DMS153 treated with DMSO at 0.1 percent for 48 hours (cell line): ENCODE measurements at regions not wholly inside any gene's neighbourhood (a gene's known extent, or its start where the extent isn't known, plus 50 kb on each side); places are given as distances from the start of the nearest gene placed in this dataset.
A peak's percentile ranks its signal among the peaks of the same experiment; 100 is the strongest.

Source experiments
- DNase-seq: peaks from one replicate; lab custom pipeline; 2025; ENCODE audit not compliant: unreplicated experiment; lab: John Stamatoyannopoulos, UW

DNA sequence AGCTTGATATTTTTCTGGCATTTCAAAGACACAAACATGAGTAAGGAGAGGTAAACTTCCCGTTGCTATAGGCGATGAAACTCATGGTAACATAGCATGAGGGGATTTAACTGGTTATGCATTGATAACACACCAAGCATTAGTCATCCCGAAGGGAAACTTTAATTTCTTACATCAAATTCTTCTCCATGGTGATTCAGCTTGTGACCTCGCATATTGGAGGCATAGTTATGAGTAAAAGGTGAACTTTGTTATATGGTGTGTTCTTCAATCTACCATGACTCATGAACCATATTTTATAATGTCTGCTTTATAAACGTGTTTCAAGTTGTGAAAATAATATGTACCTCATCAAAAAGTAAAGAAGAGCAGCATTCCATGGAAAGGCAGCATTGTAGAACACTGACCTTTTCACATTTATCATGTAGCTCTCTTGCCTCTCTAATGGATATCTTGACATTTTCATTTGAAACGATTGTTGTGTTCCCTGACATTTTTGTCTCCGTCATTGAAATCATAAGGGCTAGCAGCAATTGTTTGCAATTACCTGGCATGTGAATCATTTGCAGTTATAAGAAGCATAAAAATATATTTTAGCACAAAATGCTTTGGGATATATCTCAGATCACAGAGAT, 491.8 kb downstream of the ANXA1 start:
- no peak for DNase-seq

DNA sequence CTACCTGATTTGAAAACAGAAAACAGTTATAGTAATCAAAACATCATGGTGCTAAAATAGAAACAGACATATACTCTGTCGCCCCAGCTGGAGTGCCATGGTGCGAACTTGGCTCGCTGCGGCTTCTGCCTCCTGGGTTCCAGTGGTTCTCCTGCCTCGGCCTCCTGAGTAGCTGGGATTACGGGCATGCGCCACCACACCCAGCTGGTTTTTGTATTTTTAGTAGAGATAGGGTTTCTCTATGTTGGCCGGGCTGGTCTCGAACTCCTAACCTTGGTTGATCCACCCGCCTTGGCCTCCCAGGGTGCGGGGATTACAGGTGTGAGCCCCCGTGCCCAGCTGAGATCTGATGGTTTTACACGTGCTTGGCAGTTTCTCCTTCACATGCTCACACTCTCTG, 495.9 kb downstream of the ANXA1 start:
- DNase-seq, result no peak

DNA sequence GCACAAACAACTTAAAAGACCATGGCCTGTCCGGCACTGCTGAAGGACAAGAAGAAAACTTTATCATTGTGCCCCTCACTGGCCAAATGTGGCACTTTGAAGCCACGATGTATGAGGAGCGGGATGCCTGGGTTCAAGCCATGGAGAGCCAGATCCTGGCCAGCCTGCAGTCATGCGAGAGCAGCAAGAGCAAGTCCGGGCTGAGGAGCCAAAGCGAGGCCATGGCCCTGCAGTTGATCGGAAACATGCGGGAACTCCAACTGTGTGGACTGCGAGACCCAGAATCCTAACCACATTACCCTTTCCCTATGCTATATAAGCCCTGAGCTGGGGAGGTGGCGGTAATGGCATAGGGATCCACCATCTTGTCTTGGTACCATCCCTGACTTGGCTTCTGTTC, 497.9 kb downstream of the ANXA1 start:
- no peak for DNase-seq

DNA sequence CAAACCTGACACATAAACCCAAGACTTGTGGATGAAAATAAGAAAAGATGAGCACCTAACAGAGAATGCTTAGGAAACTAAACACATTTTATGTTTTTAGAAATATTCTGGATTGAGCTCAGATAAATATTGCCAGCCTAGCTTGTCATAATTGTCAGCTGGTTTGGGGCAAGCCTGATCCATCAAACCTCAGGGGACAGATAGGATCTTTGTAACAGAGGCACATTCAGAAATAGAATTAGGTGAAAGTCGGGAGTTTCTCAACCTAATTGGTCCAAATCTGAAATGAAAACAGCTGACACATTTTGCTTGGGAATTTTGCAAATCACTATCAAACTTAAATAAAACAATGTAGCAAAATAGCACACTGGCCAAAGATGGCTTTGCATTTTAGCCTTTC, 503.7 kb downstream of the ANXA1 start:
- no peak for DNase-seq

DNA sequence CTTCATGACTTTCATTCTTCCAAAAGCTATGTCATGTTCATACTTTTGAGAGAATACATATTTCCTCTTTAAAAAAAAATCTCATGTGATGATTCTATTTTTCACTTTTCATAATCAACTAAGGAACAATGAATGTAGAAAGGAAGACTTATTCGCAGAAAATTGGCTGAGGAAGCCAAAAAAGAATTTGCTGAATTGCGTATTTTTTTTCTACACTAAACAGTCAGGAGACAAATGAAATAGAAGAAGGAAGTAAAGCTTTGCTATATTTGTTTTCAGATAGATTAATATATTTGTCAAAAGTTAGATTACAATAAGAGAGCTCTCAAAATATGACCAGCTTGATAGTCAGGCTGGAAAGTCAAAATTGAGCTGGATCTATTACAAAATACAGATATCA, 504.2 kb downstream of the ANXA1 start:
- DNase-seq, result no peak

DNA sequence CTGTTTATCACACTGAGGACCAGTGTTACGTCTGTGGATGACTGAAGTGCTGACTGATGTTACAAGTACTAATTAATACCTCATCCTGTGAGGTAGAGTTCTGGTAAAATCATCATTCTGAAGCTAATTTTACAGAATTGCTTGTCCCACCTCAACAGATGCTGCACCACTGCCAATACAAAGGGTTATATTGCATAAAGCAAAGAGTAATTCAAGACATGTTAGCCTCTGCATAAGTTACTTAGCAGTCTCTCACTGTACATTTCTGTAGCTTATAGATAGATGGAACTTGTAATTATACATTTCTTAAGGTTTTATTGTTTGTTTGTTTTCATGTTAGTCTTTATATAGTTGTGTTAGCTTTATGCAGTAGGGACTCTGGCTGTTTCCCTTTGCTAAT, 513.6 kb downstream of the ANXA1 start:
- DNase-seq, result no peak

DNA sequence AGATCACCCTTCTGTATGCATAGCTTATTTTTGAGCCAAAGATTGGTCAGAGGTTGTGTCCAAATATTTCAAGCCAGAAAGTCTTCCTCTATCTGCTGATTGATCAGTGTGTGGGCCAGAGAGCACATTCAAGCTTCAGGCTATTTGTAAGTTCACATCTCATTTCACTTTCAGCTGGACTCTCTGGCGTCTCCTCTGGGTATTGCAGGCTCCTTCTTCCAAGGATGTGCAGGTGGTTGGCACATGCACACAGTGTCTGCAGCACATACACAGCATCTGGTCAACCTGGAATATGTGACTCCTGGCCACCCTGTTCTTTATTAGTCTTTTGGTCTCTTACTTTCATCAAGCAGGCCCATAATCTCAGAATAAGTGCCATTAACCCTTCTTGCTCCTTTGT, 516.1 kb downstream of the ANXA1 start:
- no peak for DNase-seq

DNA sequence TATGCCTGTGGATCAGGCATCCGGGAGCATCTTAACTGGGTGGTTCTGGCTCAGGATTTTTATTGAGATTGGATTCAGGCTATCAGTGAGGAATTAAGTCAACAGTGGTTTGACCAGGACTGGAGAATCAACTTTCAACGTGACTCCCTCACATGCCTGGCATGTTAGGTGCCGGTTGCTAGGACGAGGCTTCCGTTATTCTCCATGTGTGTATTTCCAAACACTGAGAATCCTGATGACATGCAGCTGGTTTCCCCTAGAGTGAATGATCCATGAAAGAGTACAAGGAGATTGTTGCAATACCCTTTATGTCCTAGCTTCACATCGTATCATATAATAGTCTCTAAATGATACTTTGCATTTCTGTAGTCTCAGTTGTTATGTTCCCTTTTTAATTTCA, 529.2 kb downstream of the ANXA1 start:
- no peak for DNase-seq

DNA sequence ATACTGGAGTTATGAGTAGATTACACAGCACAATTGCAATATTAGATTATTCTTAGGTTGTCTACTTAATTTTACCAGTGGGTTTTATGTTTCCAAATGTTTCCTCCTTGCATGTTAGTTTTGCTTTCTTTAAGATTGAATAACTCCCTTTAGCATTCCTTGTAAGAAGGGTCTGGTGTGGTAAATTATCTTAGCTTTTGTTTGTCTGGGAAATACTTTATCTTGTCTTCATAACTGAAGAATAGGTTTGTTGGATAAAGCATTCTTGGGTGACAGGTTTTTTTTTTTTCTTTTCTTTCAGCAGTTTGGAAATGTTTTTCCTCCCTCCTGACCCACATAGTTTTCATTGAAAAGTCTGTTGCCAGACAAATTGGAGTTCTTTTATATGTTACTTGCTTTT, 531.1 kb downstream of the ANXA1 start:
- DNase-seq, result no peak

DNA sequence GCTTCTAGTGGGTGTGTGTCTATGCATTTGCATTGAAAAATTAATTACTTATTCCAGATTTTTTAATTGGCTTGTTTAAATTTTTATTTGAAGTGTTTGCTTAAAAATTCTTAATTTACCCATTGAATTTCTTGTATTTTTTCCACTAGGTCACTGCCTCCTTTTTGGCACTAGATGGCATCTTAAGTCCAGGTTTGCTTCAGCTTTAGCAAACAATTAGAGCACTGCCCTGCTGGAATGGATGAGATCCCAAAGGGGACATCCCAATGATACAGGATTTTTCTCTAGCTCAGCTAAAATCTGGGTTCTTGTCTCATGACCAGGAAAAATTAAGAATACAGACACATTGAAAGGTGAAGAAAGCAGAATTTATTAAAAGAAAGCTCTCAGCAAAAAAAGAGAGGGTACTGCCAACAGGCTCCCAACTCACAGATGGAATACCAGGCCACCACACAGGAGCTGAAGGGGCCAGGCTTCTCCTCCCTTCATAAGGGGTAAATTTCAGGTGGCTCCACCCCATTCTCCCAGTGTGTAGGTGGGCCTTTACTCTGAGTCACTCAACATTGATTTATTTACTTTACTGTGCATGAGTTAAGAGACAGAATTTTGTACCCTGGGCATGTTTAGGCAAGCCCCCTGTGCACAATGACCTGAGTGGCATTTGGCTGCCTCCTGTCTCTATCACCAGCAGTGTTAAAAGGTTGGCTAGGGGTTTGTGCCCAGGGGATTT, 532.4 kb downstream of the ANXA1 start:
- peak; percentile 34 for DNase-seq

DNA sequence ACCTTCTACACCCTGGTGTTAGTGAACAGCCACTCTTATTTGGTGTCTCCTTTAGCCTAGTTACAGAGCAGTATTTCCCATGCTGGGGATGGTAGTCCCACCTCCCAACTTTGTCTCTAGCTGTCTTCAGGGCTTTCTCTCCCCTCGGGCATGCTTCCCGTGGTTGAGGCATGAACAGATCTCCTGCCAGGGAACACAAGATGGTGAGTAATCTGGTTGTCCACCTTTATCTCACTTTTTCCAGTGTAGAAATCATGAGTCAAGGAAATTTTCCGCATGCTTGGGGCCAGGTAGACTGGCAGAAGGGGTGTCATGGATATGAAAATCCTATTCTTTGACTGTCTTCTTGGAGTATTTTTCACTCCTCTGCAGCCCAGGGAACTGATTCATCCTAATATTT, 532.9 kb downstream of the ANXA1 start:
- no peak for DNase-seq

DNA sequence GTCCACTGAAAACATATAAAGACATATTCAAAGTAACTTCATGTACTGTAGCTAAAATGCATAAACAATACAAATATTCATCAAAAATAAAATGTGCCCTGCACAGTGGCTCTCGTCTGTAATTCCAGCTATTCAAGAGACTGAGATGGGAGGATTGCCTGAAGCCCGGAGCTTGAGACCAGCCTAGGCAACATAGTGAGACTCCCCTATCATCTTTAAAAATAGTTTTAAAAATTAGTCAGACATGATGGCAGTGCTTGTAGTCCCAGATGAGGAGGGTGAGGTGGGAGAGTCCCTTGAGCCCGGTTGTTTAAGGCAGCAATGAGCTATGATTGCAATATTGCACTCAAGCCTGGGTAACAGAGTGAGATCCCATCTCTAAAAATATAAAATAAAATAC, 534.1 kb downstream of the ANXA1 start:
- DNase-seq, result no peak

DNA sequence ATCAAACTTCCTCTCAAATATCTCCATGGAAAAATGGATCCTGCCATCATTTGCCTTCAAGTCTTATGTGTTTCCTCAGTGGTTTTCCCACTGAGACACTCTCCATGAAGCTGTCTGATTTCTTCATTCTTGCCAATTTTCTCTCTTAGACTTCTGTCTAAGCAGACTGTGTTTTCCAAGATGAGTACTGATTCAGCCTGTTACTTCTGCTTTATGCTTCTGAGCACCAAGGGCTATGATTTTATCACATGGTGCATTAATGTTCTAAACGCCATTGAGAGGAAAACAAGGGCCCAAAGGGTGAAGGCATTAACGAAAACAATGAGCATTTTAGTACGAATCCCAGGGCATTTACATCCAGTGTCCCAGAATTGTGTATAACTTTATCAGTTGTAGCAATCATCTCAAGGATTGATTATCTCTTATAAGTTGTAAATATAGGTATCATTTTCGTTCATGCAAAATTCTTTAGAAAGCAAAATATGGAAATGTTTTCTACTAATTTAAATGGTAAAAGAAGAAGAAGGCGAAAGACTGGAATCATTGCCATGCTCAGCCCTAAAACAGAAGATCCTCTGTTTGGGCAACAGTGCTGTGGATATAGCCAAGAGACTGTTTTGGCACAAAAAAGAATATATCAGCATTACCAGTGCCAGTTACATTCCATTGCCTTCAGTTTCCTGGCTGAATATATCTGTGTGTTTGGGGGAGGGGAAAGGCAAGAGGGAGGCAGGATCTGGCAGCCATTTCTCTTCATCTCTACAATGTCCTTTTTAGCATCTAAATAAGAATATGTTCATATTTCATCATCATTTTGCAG, 537.6 kb downstream of the ANXA1 start:
- DNase-seq, result no peak

DNA sequence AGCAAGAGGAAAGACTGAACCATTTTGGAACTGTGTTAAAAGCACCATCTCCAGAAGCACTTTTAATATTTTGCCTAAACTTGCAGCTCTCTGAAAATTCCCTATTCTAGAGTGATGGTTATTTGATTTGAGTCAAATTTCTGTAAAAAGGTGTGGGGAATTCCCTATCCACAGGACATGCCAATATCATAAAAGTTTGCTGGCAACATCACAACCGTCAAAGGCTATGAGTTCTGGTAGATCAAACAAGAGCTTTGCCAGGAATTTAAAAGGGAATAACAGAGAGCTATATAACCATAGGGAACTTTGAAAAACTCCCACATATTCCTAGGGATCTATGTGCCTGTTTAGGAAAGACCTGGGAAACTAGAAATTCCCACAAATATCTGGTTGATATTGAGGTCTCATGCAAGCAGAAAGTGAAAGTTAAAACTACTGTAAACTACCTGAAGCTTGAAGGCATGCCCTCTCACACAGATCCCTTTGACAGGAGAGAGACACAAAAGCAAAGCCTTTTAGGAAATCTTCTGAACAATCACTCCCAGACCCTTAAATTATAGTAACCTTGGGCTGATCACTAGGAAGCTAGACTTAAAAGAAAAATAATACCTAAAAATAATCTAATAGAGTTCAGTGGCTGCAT, 549.9 kb downstream of the ANXA1 start:
- DNase-seq, result no peak

DNA sequence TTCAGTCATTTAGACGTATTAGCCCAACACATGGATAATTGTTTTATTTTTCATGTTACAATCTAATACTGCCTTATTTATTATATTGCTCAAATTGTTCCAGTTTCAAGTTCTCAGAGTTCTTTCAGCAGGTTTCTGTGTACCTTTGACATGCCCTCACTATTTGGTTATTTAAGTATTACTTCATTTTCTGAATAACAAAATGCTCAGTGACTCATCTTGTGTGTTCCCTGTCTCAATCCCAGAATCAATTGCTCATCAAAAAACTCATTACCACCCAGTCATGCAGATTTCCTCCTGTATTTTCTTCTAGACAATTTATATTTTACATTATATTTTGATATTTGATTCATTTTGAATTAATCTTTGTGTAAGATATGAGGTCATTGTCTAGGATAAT, 562.6 kb downstream of the ANXA1 start:
- DNase-seq, result no peak

DNA sequence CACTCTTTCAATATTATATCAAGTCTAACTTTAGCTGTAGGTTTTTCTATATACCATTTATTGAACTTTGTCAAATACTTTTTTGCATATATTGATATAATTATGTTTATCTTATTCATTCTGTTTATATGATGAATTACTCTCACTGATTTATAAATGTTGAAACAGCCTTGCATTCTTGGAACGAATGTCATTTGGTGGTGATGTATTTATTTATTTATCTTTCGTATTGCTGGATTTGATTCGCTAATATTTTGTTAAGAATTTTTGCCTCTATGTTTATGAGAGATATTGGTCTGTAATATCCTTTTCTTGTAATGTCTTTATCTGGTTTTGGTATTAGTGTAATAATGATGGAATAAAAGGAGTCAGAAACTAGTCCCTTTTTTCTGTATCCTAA, 563.9 kb downstream of the ANXA1 start:
- no peak for DNase-seq

DNA sequence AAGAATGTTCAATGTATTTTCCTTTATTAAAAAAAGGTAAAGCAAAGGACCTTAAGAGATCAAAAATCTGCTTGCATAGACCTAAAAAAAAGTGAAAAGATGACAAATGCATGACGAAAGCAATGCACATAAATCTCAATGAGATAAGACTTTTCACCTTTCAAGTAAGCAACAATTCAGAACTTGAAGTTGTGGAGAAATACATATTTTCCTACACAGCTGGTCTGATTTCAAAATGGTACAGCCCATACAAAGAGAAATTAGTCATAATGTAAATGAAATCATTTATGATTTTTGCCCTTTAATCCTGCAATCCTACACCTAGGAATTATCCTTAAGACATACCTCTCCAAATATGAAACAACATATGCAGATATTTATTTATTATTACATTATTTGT, 568.0 kb downstream of the ANXA1 start:
- no peak for DNase-seq

DNA sequence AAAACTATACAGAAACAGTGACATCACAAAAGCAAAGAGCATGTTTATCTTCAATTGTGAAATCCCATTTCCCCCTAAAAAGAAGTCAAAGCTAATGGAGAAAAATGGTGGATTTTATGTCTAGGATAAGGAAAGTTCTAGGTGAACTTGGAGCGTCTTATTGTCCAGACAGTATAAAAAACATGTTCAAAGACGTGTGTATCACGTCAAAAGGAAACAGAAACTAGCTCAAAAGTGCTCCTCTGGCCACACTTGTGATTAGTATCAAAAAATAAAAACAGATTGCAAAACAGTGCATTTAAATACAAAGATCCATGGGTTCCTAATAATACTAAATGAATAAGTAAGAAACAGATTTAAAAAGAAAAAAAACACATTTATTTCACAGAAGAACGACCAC, 568.9 kb downstream of the ANXA1 start:
- DNase-seq, result no peak

DNA sequence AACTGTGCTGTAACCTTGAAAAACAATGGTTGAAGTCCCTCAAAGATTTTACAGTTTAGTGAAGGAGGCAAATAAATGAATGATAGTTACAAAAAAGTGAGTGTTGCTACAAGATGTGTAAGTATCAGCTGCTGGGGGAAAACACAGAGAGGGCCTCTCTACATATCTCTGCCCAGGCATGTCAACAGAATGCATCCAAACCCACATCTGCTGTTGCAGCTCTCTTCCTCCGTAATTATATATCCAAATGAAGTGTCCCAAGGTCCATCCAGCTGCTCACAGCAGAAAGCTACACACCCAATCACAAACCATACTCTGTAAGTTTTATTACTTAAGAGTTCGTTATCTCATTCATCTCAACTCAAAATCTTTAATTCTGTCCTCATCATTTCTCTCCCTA, 584.6 kb downstream of the ANXA1 start:
- no peak for DNase-seq

DNA sequence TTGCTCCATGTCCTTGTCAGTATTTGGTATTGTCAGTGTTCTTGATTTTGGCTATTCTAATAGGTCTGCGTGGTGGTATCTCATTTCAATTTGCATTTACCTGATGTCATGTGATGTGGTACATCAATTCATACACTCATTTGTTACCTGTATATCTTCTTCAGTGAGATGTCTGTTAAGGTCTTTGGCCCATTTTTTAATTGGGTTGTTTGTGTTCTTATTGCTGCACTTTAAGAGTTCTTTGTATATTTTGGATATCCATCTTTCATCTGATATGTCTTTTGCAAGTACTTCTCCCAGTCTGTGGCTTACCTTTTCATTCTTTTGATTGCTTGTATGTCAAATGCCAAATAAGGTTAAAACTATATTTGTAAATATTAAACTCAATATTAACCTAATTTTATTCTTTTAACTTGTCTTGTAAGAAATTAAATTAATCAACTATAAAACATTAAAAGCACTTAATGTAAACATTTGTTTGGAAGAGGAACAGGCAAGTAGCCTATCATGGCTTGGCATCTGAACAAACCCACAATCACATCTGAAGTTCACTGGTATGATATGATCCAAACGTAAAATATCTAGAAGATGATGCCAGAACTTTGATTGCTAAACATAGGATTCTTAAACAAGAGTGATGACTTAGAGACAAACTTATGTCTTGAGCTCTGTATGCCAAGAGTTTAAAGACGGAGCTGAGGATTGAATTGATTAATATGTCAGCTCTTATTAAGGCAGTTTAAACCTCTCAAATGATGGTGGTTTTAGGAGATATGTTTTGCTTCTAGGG, 587.3 kb downstream of the ANXA1 start:
- DNase-seq, result no peak

DNA sequence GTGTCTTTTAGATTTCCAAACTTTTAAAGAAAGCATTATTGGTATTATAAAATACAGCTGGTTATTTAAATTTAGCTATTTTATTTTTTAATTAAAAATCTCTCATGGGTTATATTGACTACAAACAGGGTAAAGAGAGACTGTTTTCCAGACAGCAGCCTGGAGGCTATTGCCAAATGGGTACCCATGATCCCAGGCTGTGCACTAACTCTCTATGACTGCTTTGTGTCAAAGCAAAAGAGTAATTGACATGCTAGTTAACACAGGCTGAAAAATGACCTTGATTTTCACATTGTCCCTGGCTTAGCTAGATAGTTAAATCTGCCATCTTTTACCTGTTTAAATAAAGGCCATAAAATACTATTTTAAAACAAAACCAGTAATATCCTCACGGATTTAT, 589.7 kb downstream of the ANXA1 start:
- no peak for DNase-seq
